Astrocyte (in vitro differentiated cells and primary cell): ENCODE measurements at regions not wholly inside any gene's neighbourhood (a gene's known extent, or its start where the extent isn't known, plus 50 kb on each side); places are given as distances from the start of the nearest gene placed in this dataset.

ENCODE experiments used
- DNase-seq: peaks from one replicate; pipeline ENCODE4 v3.0.0-alpha.2; 2010; ENCODE audit warnings: low read depth
- FAIRE-seq: peaks from 2 replicates; lab custom pipeline; 2011; peaks lifted over from hg19 to GRCh38; lab: Jason Lieb, UNC
- H2AFZ ChIP-seq: 2 replicates; pipeline ENCODE4 v1.6.0; 2012; ENCODE audit warnings: low read depth, low read length, inconsistent platforms
- H3K27ac ChIP-seq: 2 replicates; pipeline ENCODE4 v1.5.1; 2011; ENCODE audit warnings: low read depth, low read length, inconsistent platforms
- H3K27me3 ChIP-seq: 2 replicates; pipeline ENCODE4 v1.6.0; 2011; ENCODE audit warnings: low read length, inconsistent platforms; ENCODE audit not compliant: insufficient read depth
- H3K36me3 ChIP-seq: 2 replicates; pipeline ENCODE4 v1.5.1; 2011; ENCODE audit warnings: low read length, inconsistent platforms; ENCODE audit not compliant: insufficient read depth
- H3K4me1 ChIP-seq: 2 replicates; pipeline ENCODE4 v1.5.1; 2011; ENCODE audit warnings: low read length, inconsistent platforms; ENCODE audit not compliant: insufficient read depth
- H3K4me2 ChIP-seq: 2 replicates; pipeline ENCODE4 v1.6.0; 2012; ENCODE audit warnings: low read length, inconsistent platforms
- H3K4me3 ChIP-seq: 2 replicates; pipeline ENCODE4 v1.5.1; 2011; ENCODE audit warnings: low read depth, mild to moderate bottlenecking, low read length, inconsistent platforms; ENCODE audit not compliant: insufficient read depth
- H3K79me2 ChIP-seq: 2 replicates; pipeline ENCODE4 v1.6.0; 2012; ENCODE audit warnings: mild to moderate bottlenecking, low read length, inconsistent platforms; ENCODE audit not compliant: insufficient read depth
- H3K9ac ChIP-seq: 2 replicates; pipeline ENCODE4 v1.6.0; 2012; ENCODE audit warnings: mild to moderate bottlenecking, low read length, inconsistent platforms
- H3K9me3 ChIP-seq: 2 replicates; pipeline ENCODE4 v1.5.1; 2012; ENCODE audit warnings: low read depth, mild to moderate bottlenecking, low read length, inconsistent platforms; ENCODE audit not compliant: insufficient read depth
- H4K20me1 ChIP-seq: 2 replicates; pipeline ENCODE4 v1.6.0; 2012; ENCODE audit warnings: low read length, inconsistent platforms; ENCODE audit not compliant: insufficient read depth
- H3K27ac Mint-ChIP-seq: one replicate; pipeline ENCODE4 v1.8.0; 2021; ENCODE audit warnings: mild to moderate bottlenecking, mixed read lengths; ENCODE audit not compliant: unreplicated experiment
- H3K27me3 Mint-ChIP-seq: one replicate; pipeline ENCODE4 v1.8.0; 2021; ENCODE audit warnings: low read depth, mixed read lengths; ENCODE audit not compliant: unreplicated experiment
- H3K36me3 Mint-ChIP-seq: one replicate; pipeline ENCODE4 v1.8.0; 2021; ENCODE audit warnings: low read depth, mixed read lengths; ENCODE audit not compliant: unreplicated experiment
- H3K4me1 Mint-ChIP-seq: one replicate; pipeline ENCODE4 v1.8.0; 2021; ENCODE audit warnings: low read depth, mixed read lengths; ENCODE audit not compliant: unreplicated experiment
- H3K4me3 Mint-ChIP-seq: one replicate; pipeline ENCODE4 v1.8.0; 2021; ENCODE audit warnings: mild to moderate bottlenecking, moderate library complexity, mixed read lengths; ENCODE audit not compliant: unreplicated experiment
- H3K9me3 Mint-ChIP-seq: one replicate; pipeline ENCODE4 v1.8.0; 2021; ENCODE audit warnings: mild to moderate bottlenecking, mixed read lengths; ENCODE audit not compliant: unreplicated experiment
- CTCF ChIP-seq: IDR thresholded peaks from 2 replicates; pipeline ENCODE4 v1.5.1; 2011; ENCODE audit warnings: low read depth, mild to moderate bottlenecking, inconsistent platforms, low read length, moderate library complexity; ENCODE audit not compliant: insufficient read depth
- EZH2 ChIP-seq: IDR thresholded peaks from 2 replicates; pipeline ENCODE4 v1.6.1; 2012; ENCODE audit warnings: mild to moderate bottlenecking, low read length, inconsistent platforms; ENCODE audit not compliant: insufficient read depth

GRCh38 chr2:56892382-56892781, 708.6 kb downstream of the CCDC85A start:
- Histone ChIP-seq H3K27ac (no peak overlapping the region), H3K79me2 (no peaks in the 10 kb centered on the region), H3K4me3 (no peak overlapping the region), H4K20me1 (no peaks in the 10 kb centered on the region), H3K4me1 (no peaks in the 10 kb centered on the region), H3K9ac (no peak overlapping the region), H3K4me2 (no peak overlapping the region), H3K36me3 (no peaks in the 10 kb centered on the region), H2AFZ (no peak overlapping the region), H3K27me3 (no peaks in the 10 kb centered on the region), H3K9me3 (no peaks in the 10 kb centered on the region)
- Mint-ChIP-seq H3K36me3 (no peaks in the 10 kb centered on the region), H3K9me3 (peaks cover 8% of the 10 kb centered on the region), H3K4me1 (no peaks in the 10 kb centered on the region), H3K27me3 (no peaks in the 10 kb centered on the region), H3K4me3 (no peak overlapping the region), H3K27ac (no peak overlapping the region)
- TF ChIP-seq CTCF = no peak
- no peak for TF ChIP-seq EZH2
- no peak for FAIRE-seq
- no peak for DNase-seq

- no peak for DNase-seq
- H4K20me1 ChIP-seq = no peaks in the 10 kb centered on the region
- no peaks in the 10 kb centered on the region for H3K79me2 ChIP-seq
- no peak overlapping the region for H3K27ac ChIP-seq
- Mint-ChIP-seq H3K27me3 (no peaks in the 10 kb centered on the region), H3K27ac (no peak overlapping the region), H3K36me3 (no peaks in the 10 kb centered on the region), H3K9me3 (peaks cover 5% of the 10 kb centered on the region), H3K4me1 (no peaks in the 10 kb centered on the region), H3K4me3 (no peak overlapping the region)
- no peak overlapping the region for H3K9ac ChIP-seq
- H2AFZ ChIP-seq = no peak overlapping the region
- TF ChIP-seq CTCF (no peak), EZH2 (no peak)
- H3K4me1 ChIP-seq = no peaks in the 10 kb centered on the region
- H3K36me3 ChIP-seq = no peaks in the 10 kb centered on the region
- H3K9me3 ChIP-seq = no peaks in the 10 kb centered on the region
- FAIRE-seq = no peak
- H3K4me3 ChIP-seq = no peak overlapping the region
- H3K4me2 ChIP-seq = no peak overlapping the region
- H3K27me3 ChIP-seq = no peaks in the 10 kb centered on the region
Observed at GRCh38 chr2:56898986-56899385, 715.2 kb downstream of the CCDC85A start.

- Histone ChIP-seq H2AFZ (no peak overlapping the region), H3K27ac (no peak overlapping the region), H3K4me3 (no peak overlapping the region), H3K4me2 (no peak overlapping the region), H3K79me2 (no peaks in the 10 kb centered on the region), H3K9ac (no peak overlapping the region), H3K4me1 (no peaks in the 10 kb centered on the region), H3K9me3 (no peaks in the 10 kb centered on the region), H4K20me1 (no peaks in the 10 kb centered on the region), H3K27me3 (no peaks in the 10 kb centered on the region), H3K36me3 (no peaks in the 10 kb centered on the region)
- FAIRE-seq (no peak), DNase-seq (no peak)
- Mint-ChIP-seq H3K27ac (no peak overlapping the region), H3K9me3 (peaks cover 6% of the 10 kb centered on the region), H3K27me3 (no peaks in the 10 kb centered on the region), H3K4me1 (no peaks in the 10 kb centered on the region), H3K36me3 (no peaks in the 10 kb centered on the region), H3K4me3 (no peak overlapping the region)
- TF ChIP-seq EZH2 (no peak), CTCF (no peak)
Observed at GRCh38 chr2:56912490-56912889, 728.7 kb downstream of the CCDC85A start.
